HCT116 (cell line): ENCODE measurements at regions not wholly inside any gene's neighbourhood (a gene's known extent, or its start where the extent isn't known, plus 50 kb on each side); places are given as distances from the start of the nearest gene placed in this dataset.

ENCODE experiments used
- ATAC-seq: fragments of 200-7000 bp; cut with Tn5 transposase; 2 replicates; pipeline ENCODE4 v1.9.1; 2020; ENCODE audit warnings: mild to moderate bottlenecking, moderate library complexity
- BruUV-seq: library from RNA; stranded (reverse); fragments of 400-500 nt; replicated peaks from 2 replicates; lab custom pipeline; 2021; lab: Mats Ljungman, UMichigan
- CTCF ChIA-PET: fragments of 300-600 bp; sonication (Branson Sonifier 250); formaldehyde crosslinking; loops from one replicate; lab custom pipeline; 2021; ENCODE audit warnings: antibody characterized with exemption; lab: Charles Lee
- POLR2A ChIA-PET: fragments of 300-600, 350-600 bp; sonication (Branson Sonifier 250); formaldehyde crosslinking; loops from one replicate; lab custom pipeline; 2021; ENCODE audit warnings: antibody characterized with exemption; lab: Charles Lee
- RAD21 ChIA-PET, 2 experiments: fragments of 300-600 bp; sonication (Branson Sonifier 250); formaldehyde crosslinking; loops; one replicate each; lab custom pipeline; 2023; ENCODE audit warnings: low total read pairs in 2 of 2; ENCODE audit not compliant: uncharacterized antibody in 2 of 2, unreplicated experiment in 2 of 2, low non-redundant PET in 1 of 2; lab: Charles Lee
- DNase-seq: peaks from one replicate; pipeline ENCODE4 v3.0.0-alpha.2; 2010; ENCODE audit warnings: low read depth, low spot score
- H2AFZ ChIP-seq: fragments of 200-600 bp; shearing (Covaris generic), sonication (generic); 2 replicates; pipeline ENCODE4 v1.6.1; 2017; ENCODE audit warnings: low read depth, mixed run types, mixed read lengths, antibody characterized with exemption, low read length; ENCODE audit not compliant: poor library complexity, severe bottlenecking
- H3K27ac ChIP-seq: 2 replicates; pipeline ENCODE4 v1.5.1; 2012; ENCODE audit warnings: low read depth, low read length
- H3K27me3 ChIP-seq: fragments of 200-600 bp; sonication (generic); 2 replicates; pipeline ENCODE4 v1.6.1; 2016; ENCODE audit warnings: mixed run types, low read length, mixed read lengths; ENCODE audit not compliant: insufficient read depth
- H3K36me3 ChIP-seq, 2 experiments: fragments of 200-500 bp in 1 of 2; fragments of 200-600 bp in 1 of 2; sonication (Bioruptor generic) in 1 of 2; sonication (generic) in 1 of 2; 2 replicates each; pipeline versions ENCODE4 v1.5.1 to v1.6.1; 2014 to 2016; ENCODE audit warnings: low read length in 2 of 2, inconsistent platforms in 1 of 2, mixed read lengths in 1 of 2, mixed run types in 1 of 2; ENCODE audit not compliant: insufficient read depth in 2 of 2, control insufficient read depth in 1 of 2
- H3K4me1 ChIP-seq, 2 experiments: fragments of 200-600 bp in 1 of 2; sonication (generic) in 1 of 2; 2 replicates each; pipeline versions ENCODE4 v1.5.1 to v1.6.1; 2012 to 2017; ENCODE audit warnings: low read length in 2 of 2, inconsistent platforms in 1 of 2, mild to moderate bottlenecking in 1 of 2, mixed read lengths in 1 of 2, mixed run types in 1 of 2, moderate library complexity in 1 of 2; ENCODE audit not compliant: insufficient read depth in 2 of 2, control insufficient read depth in 1 of 2
- H3K4me2 ChIP-seq: fragments of 200-600 bp; sonication (generic); 2 replicates; pipeline ENCODE4 v1.6.1; 2017; ENCODE audit warnings: mixed run types, low read length, mixed read lengths
- H3K4me3 ChIP-seq, 2 experiments: fragments of 200-600 bp in 1 of 2; sonication (generic) in 1 of 2; replicated peaks in 1 of 2; 2 replicates each; pipeline ENCODE4 v1.5.1; 2011 to 2016; ENCODE audit warnings: low read length in 2 of 2, control low read depth in 1 of 2, low read depth in 1 of 2, mild to moderate bottlenecking in 1 of 2, mixed read lengths in 1 of 2, mixed run types in 1 of 2
- H3K79me2 ChIP-seq: fragments of 200-600 bp; sonication (generic); 2 replicates; pipeline ENCODE4 v1.6.1; 2017; ENCODE audit warnings: mild to moderate bottlenecking, mixed run types, low read length, moderate library complexity, mixed read lengths; ENCODE audit not compliant: insufficient read depth
- H3K9ac ChIP-seq: fragments of 200-600 bp; sonication (generic); 2 replicates; pipeline ENCODE4 v1.6.1; 2016; ENCODE audit warnings: low read length, mixed read lengths
- H3K9me2 ChIP-seq: fragments of 200-600 bp; sonication (generic), shearing (Covaris generic); 2 replicates; pipeline ENCODE4 v1.6.1; 2017; ENCODE audit warnings: mixed run types, mild to moderate bottlenecking, moderate library complexity; ENCODE audit not compliant: insufficient read depth
- H3K9me3 ChIP-seq, 2 experiments: fragments of 200-500 bp in 1 of 2; fragments of 200-600 bp in 1 of 2; sonication (Bioruptor generic) in 1 of 2; sonication (generic) in 1 of 2; 2 replicates each; pipeline ENCODE4 v1.6.1; 2014 to 2017; ENCODE audit warnings: low read length in 2 of 2, mixed read lengths in 2 of 2, inconsistent platforms in 1 of 2, low read depth in 1 of 2, mild to moderate bottlenecking in 1 of 2, mixed run types in 1 of 2, moderate library complexity in 1 of 2; ENCODE audit not compliant: control insufficient read depth in 1 of 2, insufficient read depth in 1 of 2
- H4K20me1 ChIP-seq: fragments of 200-600 bp; sonication (generic), shearing (Covaris generic); 2 replicates; pipeline ENCODE4 v1.6.1; 2017; ENCODE audit warnings: mixed run types, mild to moderate bottlenecking, moderate library complexity; ENCODE audit not compliant: insufficient read depth
- JUND ChIP-seq: IDR thresholded peaks from 2 replicates; pipeline ENCODE4 v1.6.1; 2012
- SIN3A ChIP-seq: IDR thresholded peaks from 2 replicates; pipeline ENCODE4 v1.6.1; 2012; ENCODE audit warnings: low read depth
- TCF7L2 ChIP-seq: IDR thresholded peaks from 2 replicates; pipeline ENCODE4 v1.7.0; 2011; ENCODE audit warnings: borderline replicate concordance, inconsistent platforms; ENCODE audit not compliant: insufficient read depth, insufficient read length; ENCODE audit errors: extremely low read depth
- intact Hi-C: fragments of 100-400 bp; cut with micrococcal nuclease; formaldehyde crosslinking; loops from 2 replicates; pipeline ENCODE4 v1.10.0; 2022
- TF ChIP-seq, protein P1 (sequence below): IDR thresholded peaks from 2 replicates; pipeline ENCODE4 v1.6.1; 2012
- TF ChIP-seq, protein P2 (sequence below): IDR thresholded peaks from 2 replicates; pipeline ENCODE4 v1.6.1; 2011; ENCODE audit warnings: mild to moderate bottlenecking, low read length, moderate library complexity; ENCODE audit not compliant: insufficient replicate concordance; ENCODE audit errors: extremely low read depth
- TF ChIP-seq, protein P3 (sequence below), 3 experiments: fragments of 200-600 bp in 1 of 3; sonication (generic) in 1 of 3; IDR thresholded peaks in 2 of 3; conservative IDR thresholded peaks in 1 of 3; 2 replicates each; pipeline ENCODE4 v1.5.1; 2012 to 2017; ENCODE audit warnings: low read depth in 2 of 3, low read length in 2 of 3, antibody characterized with exemption in 1 of 3, borderline replicate concordance in 1 of 3, control low read depth in 1 of 3, mild to moderate bottlenecking in 1 of 3, mixed read lengths in 1 of 3, mixed run types in 1 of 3, moderate library complexity in 1 of 3; ENCODE audit not compliant: insufficient read depth in 1 of 3

DNA sequence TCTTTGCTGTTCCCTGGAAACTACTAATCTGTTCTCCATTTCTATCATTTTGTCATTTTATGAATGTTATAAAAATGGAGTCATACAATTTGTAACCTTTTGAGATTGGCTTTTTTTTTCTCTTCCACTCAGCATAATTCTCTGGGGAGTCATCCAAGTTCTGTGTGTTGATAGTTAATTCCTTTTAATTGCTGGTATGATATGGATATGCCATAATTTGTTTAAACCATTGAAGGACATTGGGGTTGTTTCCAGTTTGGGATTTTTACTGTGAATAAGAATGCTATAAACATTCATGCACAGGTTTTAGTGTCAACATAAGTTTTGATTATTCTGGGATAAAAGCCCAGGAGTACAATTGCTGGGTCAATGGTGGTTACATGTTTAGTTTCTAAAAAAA is 279.4 kb downstream of the WNT5A start:
- H2AFZ ChIP-seq: no peak overlapping the region
- no peak overlapping the region for H3K27ac ChIP-seq
- RAD21 ChIA-PET: no interaction called here
- H3K4me2 ChIP-seq: no peak overlapping the region
- H3K79me2 ChIP-seq: no peaks in the 10 kb centered on the region
- H3K4me3 ChIP-seq: no peak overlapping the region
- H3K9ac ChIP-seq: no peak overlapping the region
- POLR2A ChIA-PET: no interaction called here
- TF ChIP-seq SIN3A (no peak), TCF7L2 (no peak), JUND (no peak)
- TF ChIP-seq, protein P1, sequence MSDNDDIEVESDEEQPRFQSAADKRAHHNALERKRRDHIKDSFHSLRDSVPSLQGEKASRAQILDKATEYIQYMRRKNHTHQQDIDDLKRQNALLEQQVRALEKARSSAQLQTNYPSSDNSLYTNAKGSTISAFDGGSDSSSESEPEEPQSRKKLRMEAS: no peak
- TF ChIP-seq, protein P2, sequence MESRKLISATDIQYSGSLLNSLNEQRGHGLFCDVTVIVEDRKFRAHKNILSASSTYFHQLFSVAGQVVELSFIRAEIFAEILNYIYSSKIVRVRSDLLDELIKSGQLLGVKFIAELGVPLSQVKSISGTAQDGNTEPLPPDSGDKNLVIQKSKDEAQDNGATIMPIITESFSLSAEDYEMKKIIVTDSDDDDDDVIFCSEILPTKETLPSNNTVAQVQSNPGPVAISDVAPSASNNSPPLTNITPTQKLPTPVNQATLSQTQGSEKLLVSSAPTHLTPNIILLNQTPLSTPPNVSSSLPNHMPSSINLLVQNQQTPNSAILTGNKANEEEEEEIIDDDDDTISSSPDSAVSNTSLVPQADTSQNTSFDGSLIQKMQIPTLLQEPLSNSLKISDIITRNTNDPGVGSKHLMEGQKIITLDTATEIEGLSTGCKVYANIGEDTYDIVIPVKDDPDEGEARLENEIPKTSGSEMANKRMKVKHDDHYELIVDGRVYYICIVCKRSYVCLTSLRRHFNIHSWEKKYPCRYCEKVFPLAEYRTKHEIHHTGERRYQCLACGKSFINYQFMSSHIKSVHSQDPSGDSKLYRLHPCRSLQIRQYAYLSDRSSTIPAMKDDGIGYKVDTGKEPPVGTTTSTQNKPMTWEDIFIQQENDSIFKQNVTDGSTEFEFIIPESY: no peak
- TF ChIP-seq, protein P3, sequence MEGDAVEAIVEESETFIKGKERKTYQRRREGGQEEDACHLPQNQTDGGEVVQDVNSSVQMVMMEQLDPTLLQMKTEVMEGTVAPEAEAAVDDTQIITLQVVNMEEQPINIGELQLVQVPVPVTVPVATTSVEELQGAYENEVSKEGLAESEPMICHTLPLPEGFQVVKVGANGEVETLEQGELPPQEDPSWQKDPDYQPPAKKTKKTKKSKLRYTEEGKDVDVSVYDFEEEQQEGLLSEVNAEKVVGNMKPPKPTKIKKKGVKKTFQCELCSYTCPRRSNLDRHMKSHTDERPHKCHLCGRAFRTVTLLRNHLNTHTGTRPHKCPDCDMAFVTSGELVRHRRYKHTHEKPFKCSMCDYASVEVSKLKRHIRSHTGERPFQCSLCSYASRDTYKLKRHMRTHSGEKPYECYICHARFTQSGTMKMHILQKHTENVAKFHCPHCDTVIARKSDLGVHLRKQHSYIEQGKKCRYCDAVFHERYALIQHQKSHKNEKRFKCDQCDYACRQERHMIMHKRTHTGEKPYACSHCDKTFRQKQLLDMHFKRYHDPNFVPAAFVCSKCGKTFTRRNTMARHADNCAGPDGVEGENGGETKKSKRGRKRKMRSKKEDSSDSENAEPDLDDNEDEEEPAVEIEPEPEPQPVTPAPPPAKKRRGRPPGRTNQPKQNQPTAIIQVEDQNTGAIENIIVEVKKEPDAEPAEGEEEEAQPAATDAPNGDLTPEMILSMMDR (IDR thresholded peaks at IDR 0.05 in 2 of 3, conservative IDR thresholded peaks at IDR 0.05 in 1 of 3; ENCODE audit: borderline replicate concordance in 1 of 3, insufficient read depth in 1 of 3, low read depth in 2 of 3, low read length in 2 of 3): no peak
- intact Hi-C loops: no loop called here
- ATAC-seq (no peak), DNase-seq (no peak)
- H3K4me1 ChIP-seq: no peaks in the 10 kb centered on the region
- no peaks in the 10 kb centered on the region for H3K36me3 ChIP-seq
- no peaks in the 10 kb centered on the region for H3K9me2 ChIP-seq
- no TSS peak for BruUV-seq
- no peaks in the 10 kb centered on the region for H4K20me1 ChIP-seq
- H3K9me3 ChIP-seq: peaks cover 5 to 7% of the 10 kb centered on the region in 2 experiments; a peak in 2 of 4 replicates
- CTCF ChIA-PET: no interaction called here
- no peaks in the 10 kb centered on the region for H3K27me3 ChIP-seq
